Tibial nerve (tissue), 4 donors: ENCODE measurements at regions not wholly inside any gene's neighbourhood (a gene's known extent, or its start where the extent isn't known, plus 50 kb on each side); places are given as distances from the start of the nearest gene placed in this dataset.

Experiments
- EP300 ChIP-seq, 2 donors: sonication (generic); formaldehyde crosslinking; IDR thresholded peaks; one replicate each; pipeline ENCODE4 v1.6.1; 2017; ENCODE audit warnings: antibody characterized with exemption in 2 of 2, mild to moderate bottlenecking in 1 of 2
- POLR2A ChIP-seq, 2 donors: fragments of 450-650 bp; IDR thresholded peaks; one replicate each; pipeline ENCODE4 v1.6.1; 2017; ENCODE audit warnings: antibody characterized with exemption in 2 of 2, mild to moderate bottlenecking in 2 of 2, moderate library complexity in 2 of 2
- TF ChIP-seq, protein P1 (sequence below), 5 experiments: fragments of 200-600 bp in 3 of 5; fragments of 450-650 bp in 2 of 5; sonication (generic) in 3 of 5; IDR thresholded peaks; one replicate each; pipeline ENCODE4 v1.5.1; 2016 to 2019; ENCODE audit warnings: antibody characterized with exemption in 5 of 5, mild to moderate bottlenecking in 3 of 5, moderate library complexity in 2 of 5

DNA sequence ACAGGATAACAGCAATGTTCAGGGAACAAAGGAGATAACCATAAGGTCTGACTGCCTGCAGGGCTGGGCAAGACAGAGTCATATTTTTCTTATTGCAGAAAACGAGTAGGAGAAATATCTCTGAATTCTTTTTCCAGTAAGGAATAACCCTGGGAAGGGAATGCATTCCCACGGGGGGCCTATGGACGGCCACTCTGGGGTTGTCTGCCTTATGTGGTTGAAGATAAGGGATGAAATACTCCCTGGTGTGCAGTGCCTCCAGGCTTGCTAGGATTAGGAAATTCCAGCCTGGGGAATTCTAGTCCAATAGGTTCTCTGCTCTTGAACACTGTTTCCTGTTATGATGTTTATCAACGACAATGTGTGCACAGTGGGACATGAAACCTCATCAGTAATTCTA is 185.3 kb upstream of the HSFY2 start:
- TF ChIP-seq, protein P1, sequence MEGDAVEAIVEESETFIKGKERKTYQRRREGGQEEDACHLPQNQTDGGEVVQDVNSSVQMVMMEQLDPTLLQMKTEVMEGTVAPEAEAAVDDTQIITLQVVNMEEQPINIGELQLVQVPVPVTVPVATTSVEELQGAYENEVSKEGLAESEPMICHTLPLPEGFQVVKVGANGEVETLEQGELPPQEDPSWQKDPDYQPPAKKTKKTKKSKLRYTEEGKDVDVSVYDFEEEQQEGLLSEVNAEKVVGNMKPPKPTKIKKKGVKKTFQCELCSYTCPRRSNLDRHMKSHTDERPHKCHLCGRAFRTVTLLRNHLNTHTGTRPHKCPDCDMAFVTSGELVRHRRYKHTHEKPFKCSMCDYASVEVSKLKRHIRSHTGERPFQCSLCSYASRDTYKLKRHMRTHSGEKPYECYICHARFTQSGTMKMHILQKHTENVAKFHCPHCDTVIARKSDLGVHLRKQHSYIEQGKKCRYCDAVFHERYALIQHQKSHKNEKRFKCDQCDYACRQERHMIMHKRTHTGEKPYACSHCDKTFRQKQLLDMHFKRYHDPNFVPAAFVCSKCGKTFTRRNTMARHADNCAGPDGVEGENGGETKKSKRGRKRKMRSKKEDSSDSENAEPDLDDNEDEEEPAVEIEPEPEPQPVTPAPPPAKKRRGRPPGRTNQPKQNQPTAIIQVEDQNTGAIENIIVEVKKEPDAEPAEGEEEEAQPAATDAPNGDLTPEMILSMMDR (IDR thresholded peaks at IDR 0.05) = no peak
- no peak for TF ChIP-seq EP300 (IDR thresholded peaks at IDR 0.05)
- TF ChIP-seq POLR2A (IDR thresholded peaks at IDR 0.05) = no peak
